ENCODE measurements at regions not wholly inside any gene's neighbourhood (a gene's known extent, or its start where the extent isn't known, plus 50 kb on each side); places are given as distances from the start of the nearest gene placed in this dataset.

DNA sequence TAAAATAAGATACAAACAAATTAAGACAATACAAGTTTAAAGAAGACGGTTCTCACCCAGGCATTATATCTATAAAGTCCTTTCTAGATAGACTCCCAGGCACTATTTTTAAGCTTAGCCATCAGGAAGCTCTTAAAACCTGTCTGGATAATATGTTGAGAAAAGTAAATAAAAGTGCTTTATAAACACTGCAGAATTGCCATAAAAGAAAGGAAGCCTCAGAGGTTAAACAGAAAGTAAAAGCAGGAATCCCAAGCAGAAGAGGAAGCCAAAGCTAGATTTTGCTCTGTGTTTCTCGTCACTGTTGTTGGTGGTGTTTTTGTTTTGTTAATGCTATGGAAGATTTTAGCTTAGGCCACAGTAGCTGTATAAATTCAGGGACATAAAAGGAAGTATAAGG, 1267.3 kb downstream of the PCDH19 start:
- TF ChIP-seq, protein P1, sequence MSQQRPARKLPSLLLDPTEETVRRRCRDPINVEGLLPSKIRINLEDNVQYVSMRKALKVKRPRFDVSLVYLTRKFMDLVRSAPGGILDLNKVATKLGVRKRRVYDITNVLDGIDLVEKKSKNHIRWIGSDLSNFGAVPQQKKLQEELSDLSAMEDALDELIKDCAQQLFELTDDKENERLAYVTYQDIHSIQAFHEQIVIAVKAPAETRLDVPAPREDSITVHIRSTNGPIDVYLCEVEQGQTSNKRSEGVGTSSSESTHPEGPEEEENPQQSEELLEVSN (IDR thresholded peaks at IDR 0.05): no peak
- no peak for TF ChIP-seq CTCF (IDR thresholded peaks at IDR 0.05; ENCODE audit: control extremely low read depth in 1 of 3, insufficient read depth in 1 of 3, low read depth in 1 of 3, low read length in 3 of 3)
- TF ChIP-seq POLR2A (IDR thresholded peaks at IDR 0.05; ENCODE audit: control extremely low read depth in 1 of 2, low read depth in 2 of 2, low read length in 2 of 2): no peak
- no peak for TF ChIP-seq EZH2 (IDR thresholded peaks at IDR 0.05; ENCODE audit: low read depth, low read length, severe bottlenecking)
- no peak for TF ChIP-seq RBBP5 (IDR thresholded peaks at IDR 0.05; ENCODE audit: borderline replicate concordance, low read depth, low read length)
- TF ChIP-seq SRF (IDR thresholded peaks at IDR 0.05; ENCODE audit: low read depth, low read length): no peak
- TF ChIP-seq, protein P2, sequence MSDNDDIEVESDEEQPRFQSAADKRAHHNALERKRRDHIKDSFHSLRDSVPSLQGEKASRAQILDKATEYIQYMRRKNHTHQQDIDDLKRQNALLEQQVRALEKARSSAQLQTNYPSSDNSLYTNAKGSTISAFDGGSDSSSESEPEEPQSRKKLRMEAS (IDR thresholded peaks at IDR 0.05): no peak
- TF ChIP-seq POLR2AphosphoS5 (IDR thresholded peaks at IDR 0.05; ENCODE audit: low read depth, low read length): no peak
- no peak for TF ChIP-seq RXRA (IDR thresholded peaks at IDR 0.05; ENCODE audit: insufficient read depth, low read depth, low read length)
- TF ChIP-seq CHD7 (IDR thresholded peaks at IDR 0.05; ENCODE audit: insufficient replicate concordance, low read length): no peak

Measured in H1 (cell line).